ENCODE measurements at regions not wholly inside any gene's neighbourhood (a gene's known extent, or its start where the extent isn't known, plus 50 kb on each side); places are given as distances from the start of the nearest gene placed in this dataset.
A peak's percentile ranks its signal among the peaks of the same experiment; 100 is the strongest.

GRCh38 chr3:170699158-170700053 lies 113.5 kb upstream of the SLC7A14 start (continued):
- TF ChIP-seq C11orf30 (IDR thresholded peaks at IDR 0.05; ENCODE audit: low read depth), result no peak
- no peak; the same call in 1 of the 2 replicates for TF ChIP-seq L3MBTL2 (IDR thresholded peaks at IDR 0.05)
- TF ChIP-seq NFRKB (IDR thresholded peaks at IDR 0.05; ENCODE audit: low read depth), result peak; percentile 84
- TF ChIP-seq, protein P1, sequence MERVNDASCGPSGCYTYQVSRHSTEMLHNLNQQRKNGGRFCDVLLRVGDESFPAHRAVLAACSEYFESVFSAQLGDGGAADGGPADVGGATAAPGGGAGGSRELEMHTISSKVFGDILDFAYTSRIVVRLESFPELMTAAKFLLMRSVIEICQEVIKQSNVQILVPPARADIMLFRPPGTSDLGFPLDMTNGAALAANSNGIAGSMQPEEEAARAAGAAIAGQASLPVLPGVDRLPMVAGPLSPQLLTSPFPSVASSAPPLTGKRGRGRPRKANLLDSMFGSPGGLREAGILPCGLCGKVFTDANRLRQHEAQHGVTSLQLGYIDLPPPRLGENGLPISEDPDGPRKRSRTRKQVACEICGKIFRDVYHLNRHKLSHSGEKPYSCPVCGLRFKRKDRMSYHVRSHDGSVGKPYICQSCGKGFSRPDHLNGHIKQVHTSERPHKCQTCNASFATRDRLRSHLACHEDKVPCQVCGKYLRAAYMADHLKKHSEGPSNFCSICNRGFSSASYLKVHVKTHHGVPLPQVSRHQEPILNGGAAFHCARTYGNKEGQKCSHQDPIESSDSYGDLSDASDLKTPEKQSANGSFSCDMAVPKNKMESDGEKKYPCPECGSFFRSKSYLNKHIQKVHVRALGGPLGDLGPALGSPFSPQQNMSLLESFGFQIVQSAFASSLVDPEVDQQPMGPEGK (CRISPR knock-in tag; IDR thresholded peaks at IDR 0.05; ENCODE audit: borderline replicate concordance), result peak; percentile 84; the same call in 1 of the 2 replicates
- TF ChIP-seq POLR2G (IDR thresholded peaks at IDR 0.05; ENCODE audit: low read depth, low read length), result peak; percentile 61
- TF ChIP-seq, protein P2, sequence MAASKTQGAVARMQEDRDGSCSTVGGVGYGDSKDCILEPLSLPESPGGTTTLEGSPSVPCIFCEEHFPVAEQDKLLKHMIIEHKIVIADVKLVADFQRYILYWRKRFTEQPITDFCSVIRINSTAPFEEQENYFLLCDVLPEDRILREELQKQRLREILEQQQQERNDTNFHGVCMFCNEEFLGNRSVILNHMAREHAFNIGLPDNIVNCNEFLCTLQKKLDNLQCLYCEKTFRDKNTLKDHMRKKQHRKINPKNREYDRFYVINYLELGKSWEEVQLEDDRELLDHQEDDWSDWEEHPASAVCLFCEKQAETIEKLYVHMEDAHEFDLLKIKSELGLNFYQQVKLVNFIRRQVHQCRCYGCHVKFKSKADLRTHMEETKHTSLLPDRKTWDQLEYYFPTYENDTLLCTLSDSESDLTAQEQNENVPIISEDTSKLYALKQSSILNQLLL (CRISPR knock-in tag; IDR thresholded peaks at IDR 0.05; ENCODE audit: borderline replicate concordance), result no peak
- TF ChIP-seq AFF1 (IDR thresholded peaks at IDR 0.05; ENCODE audit: low read depth in 1 of 2, partially characterized antibody in 2 of 2), result peak; percentile 12 to 20
- TF ChIP-seq ZNF408 (CRISPR knock-in tag; IDR thresholded peaks at IDR 0.05; ENCODE audit: low read depth), result no peak
- TF ChIP-seq, protein P3, sequence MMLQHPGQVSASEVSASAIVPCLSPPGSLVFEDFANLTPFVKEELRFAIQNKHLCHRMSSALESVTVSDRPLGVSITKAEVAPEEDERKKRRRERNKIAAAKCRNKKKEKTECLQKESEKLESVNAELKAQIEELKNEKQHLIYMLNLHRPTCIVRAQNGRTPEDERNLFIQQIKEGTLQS (IDR thresholded peaks at IDR 0.05), result peak; percentile 93
- TF ChIP-seq, protein P3 (CRISPR knock-in tag; conservative IDR thresholded peaks at IDR 0.05), result no peak
- TF ChIP-seq, protein P4, sequence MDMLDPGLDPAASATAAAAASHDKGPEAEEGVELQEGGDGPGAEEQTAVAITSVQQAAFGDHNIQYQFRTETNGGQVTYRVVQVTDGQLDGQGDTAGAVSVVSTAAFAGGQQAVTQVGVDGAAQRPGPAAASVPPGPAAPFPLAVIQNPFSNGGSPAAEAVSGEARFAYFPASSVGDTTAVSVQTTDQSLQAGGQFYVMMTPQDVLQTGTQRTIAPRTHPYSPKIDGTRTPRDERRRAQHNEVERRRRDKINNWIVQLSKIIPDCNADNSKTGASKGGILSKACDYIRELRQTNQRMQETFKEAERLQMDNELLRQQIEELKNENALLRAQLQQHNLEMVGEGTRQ (CRISPR knock-in tag; IDR thresholded peaks at IDR 0.05), result peak; percentile 9; the same call in 1 of the 2 replicates
- TF ChIP-seq ZBTB2 (IDR thresholded peaks at IDR 0.05), result no peak
- 0 out of 2 replicates have a peak, but pooled peaks have one; percentile 23 for TF ChIP-seq SMARCE1 (IDR thresholded peaks at IDR 0.05)
- peak; percentile 89 for TF ChIP-seq ATF7 (IDR thresholded peaks at IDR 0.05)
- TF ChIP-seq ZNF311 (CRISPR knock-in tag; IDR thresholded peaks at IDR 0.05), result 0 out of 2 replicates have a peak, but pooled peaks have one; percentile 35
- TF ChIP-seq ERF (CRISPR knock-in tag; IDR thresholded peaks at IDR 0.05), result peak; percentile 76; the same call in 1 of the 2 replicates

Data from K562 (cell line).